ENCODE measurements at regions not wholly inside any gene's neighbourhood (a gene's known extent, or its start where the extent isn't known, plus 50 kb on each side); places are given as distances from the start of the nearest gene placed in this dataset.

- TF ChIP-seq, protein P1, sequence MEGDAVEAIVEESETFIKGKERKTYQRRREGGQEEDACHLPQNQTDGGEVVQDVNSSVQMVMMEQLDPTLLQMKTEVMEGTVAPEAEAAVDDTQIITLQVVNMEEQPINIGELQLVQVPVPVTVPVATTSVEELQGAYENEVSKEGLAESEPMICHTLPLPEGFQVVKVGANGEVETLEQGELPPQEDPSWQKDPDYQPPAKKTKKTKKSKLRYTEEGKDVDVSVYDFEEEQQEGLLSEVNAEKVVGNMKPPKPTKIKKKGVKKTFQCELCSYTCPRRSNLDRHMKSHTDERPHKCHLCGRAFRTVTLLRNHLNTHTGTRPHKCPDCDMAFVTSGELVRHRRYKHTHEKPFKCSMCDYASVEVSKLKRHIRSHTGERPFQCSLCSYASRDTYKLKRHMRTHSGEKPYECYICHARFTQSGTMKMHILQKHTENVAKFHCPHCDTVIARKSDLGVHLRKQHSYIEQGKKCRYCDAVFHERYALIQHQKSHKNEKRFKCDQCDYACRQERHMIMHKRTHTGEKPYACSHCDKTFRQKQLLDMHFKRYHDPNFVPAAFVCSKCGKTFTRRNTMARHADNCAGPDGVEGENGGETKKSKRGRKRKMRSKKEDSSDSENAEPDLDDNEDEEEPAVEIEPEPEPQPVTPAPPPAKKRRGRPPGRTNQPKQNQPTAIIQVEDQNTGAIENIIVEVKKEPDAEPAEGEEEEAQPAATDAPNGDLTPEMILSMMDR (IDR thresholded peaks at IDR 0.05): no peak
- TF ChIP-seq POLR2A (IDR thresholded peaks at IDR 0.05): no peak
These were observed 933.1 kb upstream of the FBXO33 start for GRCh38 chr14:40365305-40365704.
